ENCODE measurements at regions not wholly inside any gene's neighbourhood (a gene's known extent, or its start where the extent isn't known, plus 50 kb on each side); places are given as distances from the start of the nearest gene placed in this dataset.

DNA sequence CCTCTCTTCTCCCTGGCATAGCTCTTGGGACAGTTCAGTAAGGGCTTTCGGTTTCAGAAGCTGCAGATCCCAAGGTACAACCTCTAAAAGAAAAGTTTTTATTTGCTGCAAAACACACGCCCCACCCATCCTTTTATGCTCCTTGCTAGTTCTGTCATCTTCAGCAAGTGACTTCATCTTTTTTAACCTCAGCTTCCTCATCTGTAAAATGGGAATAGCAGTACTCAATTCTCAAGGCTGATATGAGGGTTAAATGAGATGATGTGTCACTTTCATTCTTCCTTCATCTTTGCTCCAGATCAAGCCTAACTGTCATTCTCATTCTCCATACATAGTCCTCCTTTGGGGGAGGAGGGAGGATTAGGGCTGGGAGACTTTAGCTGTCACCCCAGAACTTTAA is 90.0 kb upstream of the ALX4 start:
- no peak for TF ChIP-seq POLR2AphosphoS5 (IDR thresholded peaks at IDR 0.05; ENCODE audit: borderline replicate concordance, low read depth, low read length)
- no peak for TF ChIP-seq EZH2 (IDR thresholded peaks at IDR 0.05)
- TF ChIP-seq FOXP2 (optimal IDR thresholded peaks at IDR 0.05; ENCODE audit: control extremely low read depth, extremely low read length, insufficient read depth) = no peak

Measured in SK-N-MC (cell line).